ENCODE measurements at regions not wholly inside any gene's neighbourhood (a gene's known extent, or its start where the extent isn't known, plus 50 kb on each side); places are given as distances from the start of the nearest gene placed in this dataset.

GRCh38 chr5:10133830-10134229 is 115.9 kb downstream of the ATPSCKMT start:
- TF ChIP-seq, protein P1, sequence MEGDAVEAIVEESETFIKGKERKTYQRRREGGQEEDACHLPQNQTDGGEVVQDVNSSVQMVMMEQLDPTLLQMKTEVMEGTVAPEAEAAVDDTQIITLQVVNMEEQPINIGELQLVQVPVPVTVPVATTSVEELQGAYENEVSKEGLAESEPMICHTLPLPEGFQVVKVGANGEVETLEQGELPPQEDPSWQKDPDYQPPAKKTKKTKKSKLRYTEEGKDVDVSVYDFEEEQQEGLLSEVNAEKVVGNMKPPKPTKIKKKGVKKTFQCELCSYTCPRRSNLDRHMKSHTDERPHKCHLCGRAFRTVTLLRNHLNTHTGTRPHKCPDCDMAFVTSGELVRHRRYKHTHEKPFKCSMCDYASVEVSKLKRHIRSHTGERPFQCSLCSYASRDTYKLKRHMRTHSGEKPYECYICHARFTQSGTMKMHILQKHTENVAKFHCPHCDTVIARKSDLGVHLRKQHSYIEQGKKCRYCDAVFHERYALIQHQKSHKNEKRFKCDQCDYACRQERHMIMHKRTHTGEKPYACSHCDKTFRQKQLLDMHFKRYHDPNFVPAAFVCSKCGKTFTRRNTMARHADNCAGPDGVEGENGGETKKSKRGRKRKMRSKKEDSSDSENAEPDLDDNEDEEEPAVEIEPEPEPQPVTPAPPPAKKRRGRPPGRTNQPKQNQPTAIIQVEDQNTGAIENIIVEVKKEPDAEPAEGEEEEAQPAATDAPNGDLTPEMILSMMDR (optimal IDR thresholded peaks at IDR 0.05 in 1 of 3, IDR thresholded peaks at IDR 0.05 in 1 of 3, conservative IDR thresholded peaks at IDR 0.05 in 1 of 3; ENCODE audit: extremely low read depth in 1 of 3, insufficient read depth in 2 of 3, low read length in 3 of 3) = no peak
- TF ChIP-seq EZH2 (IDR thresholded peaks at IDR 0.05; ENCODE audit: low read length) = no peak
